Upper lobe of right lung (tissue), 1 donor: ENCODE measurements at regions not wholly inside any gene's neighbourhood (a gene's known extent, or its start where the extent isn't known, plus 50 kb on each side); places are given as distances from the start of the nearest gene placed in this dataset.

ENCODE experiments used
- ATAC-seq: fragments of 200-7000 bp; cut with Tn5 transposase; one replicate; pipeline ENCODE4 v1.9.1; 2020; ENCODE audit warnings: mild to moderate bottlenecking, moderate library complexity
- DNase-seq: peaks from one replicate; pipeline ENCODE4 v3.0.0-alpha.2; 2020
- H3K27ac ChIP-seq: fragments of 200-600 bp; one replicate; pipeline ENCODE4 v1.8.0; 2022
- H3K27me3 ChIP-seq: fragments of 200-600 bp; one replicate; pipeline ENCODE4 v1.8.0; 2022; ENCODE audit warnings: mild to moderate bottlenecking
- H3K36me3 ChIP-seq: fragments of 200-600 bp; one replicate; pipeline ENCODE4 v1.8.0; 2022
- H3K4me1 ChIP-seq: fragments of 200-600 bp; one replicate; pipeline ENCODE4 v1.8.0; 2022
- H3K4me3 ChIP-seq: fragments of 200-600 bp; one replicate; pipeline ENCODE4 v1.8.0; 2022; ENCODE audit warnings: mild to moderate bottlenecking
- H3K9me3 ChIP-seq: fragments of 200-600 bp; one replicate; pipeline ENCODE4 v1.8.0; 2022
- CTCF ChIP-seq: fragments of 200-600 bp; IDR thresholded peaks from one replicate; pipeline ENCODE4 v1.8.0; 2022; ENCODE audit warnings: antibody characterized with exemption
- intact Hi-C: fragments of 100-400 bp; cut with DNase I; formaldehyde crosslinking; loops from one replicate; pipeline ENCODE4 v1.11.0; 2022
- donor health status: DM: no; HTN: yes; CAD: no; lungs with severe emphysema.

GRCh38 chr10:4354382-4354812, 471.6 kb upstream of the AKR1E2 start:
- ATAC-seq (no peak), DNase-seq (no peak)
- TF ChIP-seq CTCF: no peak
- intact Hi-C loops: no loop called here
- H3K27ac ChIP-seq: no peak overlapping the region
- no peaks in the 10 kb centered on the region for H3K9me3 ChIP-seq
- no peaks in the 10 kb centered on the region for H3K27me3 ChIP-seq
- peaks cover 3% of the 10 kb centered on the region for H3K4me1 ChIP-seq
- no peak overlapping the region for H3K4me3 ChIP-seq
- H3K36me3 ChIP-seq: no peaks in the 10 kb centered on the region

GRCh38 chr10:4353964-4354363, 472.0 kb upstream of the AKR1E2 start:
- H3K36me3 ChIP-seq: no peaks in the 10 kb centered on the region
- no peak overlapping the region for H3K27ac ChIP-seq
- ATAC-seq: no peak
- no peak for DNase-seq
- H3K27me3 ChIP-seq: no peaks in the 10 kb centered on the region
- H3K4me3 ChIP-seq: no peak overlapping the region
- TF ChIP-seq CTCF: no peak
- H3K9me3 ChIP-seq: no peaks in the 10 kb centered on the region
- intact Hi-C loops: no loop called here
- peaks cover 3% of the 10 kb centered on the region for H3K4me1 ChIP-seq

- Histone ChIP-seq H3K27me3 (no peaks in the 10 kb centered on the region), H3K4me3 (no peak overlapping the region), H3K4me1 (peaks cover 3% of the 10 kb centered on the region), H3K9me3 (no peaks in the 10 kb centered on the region), H3K36me3 (no peaks in the 10 kb centered on the region), H3K27ac (no peak overlapping the region)
- no peak for TF ChIP-seq CTCF
- ATAC-seq: no peak
- intact Hi-C loops: no loop called here
- no peak for DNase-seq
These were observed 472.9 kb upstream of the AKR1E2 start for GRCh38 chr10:4353059-4353655.

- intact Hi-C loops: no loop called here
- DNase-seq: no peak
- Histone ChIP-seq H3K27ac (no peak overlapping the region), H3K4me3 (no peak overlapping the region), H3K4me1 (peaks cover 3% of the 10 kb centered on the region), H3K9me3 (no peaks in the 10 kb centered on the region), H3K36me3 (no peaks in the 10 kb centered on the region), H3K27me3 (no peaks in the 10 kb centered on the region)
- no peak for TF ChIP-seq CTCF
- peak; percentile 46 for ATAC-seq
These were observed 473.5 kb upstream of the AKR1E2 start for GRCh38 chr10:4352414-4352961.

- ATAC-seq (no peak), DNase-seq (no peak)
- no peaks in the 10 kb centered on the region for H3K9me3 ChIP-seq
- no peaks in the 10 kb centered on the region for H3K27me3 ChIP-seq
- H3K4me3 ChIP-seq: no peak overlapping the region
- peaks cover 3% of the 10 kb centered on the region for H3K4me1 ChIP-seq
- H3K36me3 ChIP-seq: no peaks in the 10 kb centered on the region
- intact Hi-C loops: no loop called here
- TF ChIP-seq CTCF: no peak
- no peak overlapping the region for H3K27ac ChIP-seq
These were observed 474.1 kb upstream of the AKR1E2 start for GRCh38 chr10:4351723-4352413.
